K562 (cell line): ENCODE measurements at regions not wholly inside any gene's neighbourhood (a gene's known extent, or its start where the extent isn't known, plus 50 kb on each side); places are given as distances from the start of the nearest gene placed in this dataset.

Source experiments
- ATAC-seq: fragments of 200-7000 bp; cut with Tn5 transposase; 3 replicates; pipeline ENCODE4 v1.9.1; 2020; ENCODE audit warnings: moderate library complexity
- BruUV-seq: library from RNA; stranded (reverse); fragments of 400-500 nt; replicated peaks from 2 replicates; lab custom pipeline; 2021; lab: Mats Ljungman, UMichigan
- CTCF ChIA-PET: fragments of 300-600 bp; formaldehyde crosslinking; extraction: SDS; loops from one replicate; lab custom pipeline; 2021; ENCODE audit warnings: low intra/inter-chr PET ratio; lab: Yijun Ruan, JAX
- POLR2A ChIA-PET: fragments of 300-600, 350-650 bp; sonication (Branson Sonifier 250); formaldehyde crosslinking; extraction: SDS; loops from one replicate; lab custom pipeline; 2021; ENCODE audit warnings: antibody characterized with exemption, inconsistent platforms; lab: Yijun Ruan, JAX
- DNase-seq, 4 experiments: peaks; one replicate each; pipeline versions ENCODE4 v3.0.0 to v3.0.0-alpha.2; 2011 to 2018; ENCODE audit warnings: low spot score in 3 of 4, mixed read lengths in 3 of 4; ENCODE audit errors: extremely low read depth in 1 of 4
- FAIRE-seq: peaks from 2 replicates; lab custom pipeline; 2011; peaks lifted over from hg19 to GRCh38; lab: Jason Lieb, UNC
- H2AFZ ChIP-seq: 2 replicates; pipeline ENCODE4 v1.6.0; 2011; ENCODE audit warnings: low read depth, low read length, control low read depth, inconsistent platforms
- H3K27ac ChIP-seq: fragments of 200-600 bp; 3 replicates; pipeline ENCODE4 v1.8.0; 2011; ENCODE audit warnings: low read depth, mild to moderate bottlenecking, control low read depth, inconsistent platforms, low read length, moderate library complexity, mixed read lengths; ENCODE audit errors: extremely low read depth
- H3K27me3 ChIP-seq, 2 experiments: fragments of 300-600 bp in 1 of 2; 2 replicates in 1 of 2; 3 replicates in 1 of 2; pipeline versions ENCODE4 v1.6.0 to v1.8.0; 2011; ENCODE audit warnings: inconsistent platforms in 2 of 2, low read length in 2 of 2, mild to moderate bottlenecking in 1 of 2, mixed read lengths in 1 of 2, moderate library complexity in 1 of 2; ENCODE audit not compliant: control insufficient read depth in 2 of 2, insufficient read depth in 2 of 2
- H3K36me3 ChIP-seq: fragments of 300-600 bp; 3 replicates; pipeline ENCODE4 v1.8.0; 2011; ENCODE audit warnings: mild to moderate bottlenecking, low read length, inconsistent platforms; ENCODE audit not compliant: control insufficient read depth, insufficient read depth
- H3K4me1 ChIP-seq, 2 experiments: fragments of 200-600 bp in 1 of 2; replicated peaks in 1 of 2; 2 replicates in 1 of 2; 3 replicates in 1 of 2; pipeline versions ENCODE4 v1.5.1 to v1.8.0; 2011; ENCODE audit warnings: inconsistent platforms in 2 of 2, low read length in 2 of 2, mild to moderate bottlenecking in 1 of 2, mixed read lengths in 1 of 2, moderate library complexity in 1 of 2; ENCODE audit not compliant: control insufficient read depth in 2 of 2, insufficient read depth in 2 of 2
- H3K4me2 ChIP-seq: 2 replicates; pipeline ENCODE4 v1.6.1; 2011; ENCODE audit warnings: low read length, control low read depth, inconsistent platforms, mixed read lengths; ENCODE audit not compliant: insufficient read depth
- H3K4me3 ChIP-seq: fragments of 200-600 bp; sonication (generic), shearing (Covaris generic); 2 replicates; pipeline ENCODE4 v1.5.1; 2016; ENCODE audit warnings: control low read depth, inconsistent platforms
- H3K79me2 ChIP-seq: fragments of 200-600 bp; 3 replicates; pipeline ENCODE4 v1.8.0; 2011; ENCODE audit warnings: low read length, inconsistent platforms; ENCODE audit not compliant: control insufficient read depth, insufficient read depth
- H3K9ac ChIP-seq, 2 experiments: 2 replicates each; pipeline versions ENCODE4 v1.6.0 to v1.6.1; 2011; ENCODE audit warnings: low read depth in 2 of 2, low read length in 2 of 2, control low read depth in 1 of 2, inconsistent platforms in 1 of 2, mild to moderate bottlenecking in 1 of 2, mixed read lengths in 1 of 2; ENCODE audit not compliant: insufficient read depth in 1 of 2
- H3K9me1 ChIP-seq: one replicate; pipeline ENCODE4 v1.6.0; 2011; ENCODE audit warnings: inconsistent platforms, mild to moderate bottlenecking, low read length, moderate library complexity; ENCODE audit not compliant: control insufficient read depth, insufficient read depth
- H3K9me3 ChIP-seq: replicated peaks from 2 replicates; pipeline ENCODE4 v1.5.1; 2011; ENCODE audit warnings: low read depth, low read length, inconsistent platforms; ENCODE audit not compliant: control insufficient read depth, insufficient read depth
- H4K20me1 ChIP-seq: replicated peaks from 2 replicates; pipeline ENCODE4 v1.6.1; 2011; ENCODE audit warnings: low read length, inconsistent platforms, mixed read lengths; ENCODE audit not compliant: control insufficient read depth, insufficient read depth
- EHMT2 ChIP-seq: fragments of 450-650 bp; IDR thresholded peaks from 2 replicates; pipeline ENCODE4 v1.6.1; 2018; ENCODE audit warnings: antibody characterized with exemption
- ERF ChIP-seq: fragments of 450-650 bp; formaldehyde crosslinking; IDR thresholded peaks from 2 replicates; pipeline ENCODE4 v1.4.0; 2020; ENCODE audit warnings: mild to moderate bottlenecking, mixed read lengths
- ETS1 ChIP-seq: conservative IDR thresholded peaks from 2 replicates; pipeline ENCODE4 v1.6.1; 2011; ENCODE audit warnings: low read depth, mild to moderate bottlenecking, low read length; ENCODE audit not compliant: control insufficient read depth
- GATAD2B ChIP-seq: fragments of 450-650 bp; IDR thresholded peaks from 2 replicates; pipeline ENCODE4 v1.6.1; 2017; ENCODE audit warnings: mild to moderate bottlenecking, borderline replicate concordance
- IRF1 ChIP-seq: sonication (generic); formaldehyde crosslinking; IDR thresholded peaks from 2 replicates; pipeline ENCODE4 v1.8.0; 2022; ENCODE audit warnings: missing genetic modification reagents, mild to moderate bottlenecking, borderline replicate concordance
- KAT2B ChIP-seq: IDR thresholded peaks from one replicate; pipeline ENCODE4 v1.6.1; 2012; ENCODE audit warnings: low read depth, mild to moderate bottlenecking, control low read depth, inconsistent platforms, low read length, moderate library complexity
- LEF1 ChIP-seq: fragments of 450-650 bp; IDR thresholded peaks from 2 replicates; pipeline ENCODE4 v1.6.1; 2016; ENCODE audit warnings: mild to moderate bottlenecking
- MTA2 ChIP-seq: fragments of 450-650 bp; IDR thresholded peaks from 2 replicates; pipeline ENCODE4 v1.6.1; 2016; ENCODE audit warnings: low read depth
- NELFE ChIP-seq: IDR thresholded peaks from 2 replicates; pipeline ENCODE4 v1.6.1; 2011; ENCODE audit warnings: mild to moderate bottlenecking; ENCODE audit not compliant: insufficient read depth, insufficient read length
- NFIC ChIP-seq: fragments of 450-650 bp; IDR thresholded peaks from 2 replicates; pipeline ENCODE4 v1.6.1; 2017; ENCODE audit warnings: mild to moderate bottlenecking, inconsistent platforms
- NFRKB ChIP-seq: fragments of 450-650 bp; IDR thresholded peaks from 2 replicates; pipeline ENCODE4 v1.6.1; 2016; ENCODE audit warnings: low read depth
- NKRF ChIP-seq: fragments of 450-650 bp; IDR thresholded peaks from 2 replicates; pipeline ENCODE4 v1.6.1; 2016; ENCODE audit warnings: borderline replicate concordance
- POLR2AphosphoS5 ChIP-seq: IDR thresholded peaks from 2 replicates; pipeline ENCODE4 v1.6.1; 2011; ENCODE audit warnings: mild to moderate bottlenecking, low read depth, low read length, moderate library complexity; ENCODE audit not compliant: control insufficient read depth, insufficient read depth
- RNF2 ChIP-seq: sonication (generic); IDR thresholded peaks from 2 replicates; pipeline ENCODE4 v1.6.1; 2016
- SMAD3 ChIP-seq: fragments of 450-650 bp; formaldehyde crosslinking; conservative IDR thresholded peaks from 2 replicates; pipeline ENCODE4 v1.4.0; 2020; ENCODE audit warnings: mild to moderate bottlenecking
- SMAD4 ChIP-seq: fragments of 250-450 bp; sonication (Bioruptor Pico); conservative IDR thresholded peaks from 2 replicates; pipeline ENCODE4 v1.8.0; 2021; ENCODE audit warnings: inconsistent platforms, mild to moderate bottlenecking, moderate library complexity
- ZEB2 ChIP-seq: fragments of 450-650 bp; IDR thresholded peaks from 2 replicates; pipeline ENCODE4 v1.6.1; 2016
- ZNF174 ChIP-seq: fragments of 250-450 bp; sonication (Bioruptor Pico); IDR thresholded peaks from 2 replicates; pipeline ENCODE4 v1.4.0; 2020; ENCODE audit warnings: mild to moderate bottlenecking
- WGBS: fragments of 100-300 bp; shearing (Covaris generic); methylation state at CpG from one replicate; pipeline ENCODE4 v1.1.6; 2016; ENCODE audit warnings: low coverage, mixed read lengths; ENCODE audit not compliant: insufficient coverage; ENCODE audit errors: missing lambda C conversion rate; 5-methylcytosine and 5-hydroxymethylcytosine counted together
- in situ Hi-C: fragments of 300-500 bp; cut with MboI; formaldehyde crosslinking; loops from 4 replicates; pipeline ENCODE4 v1.15.0; 2018; ENCODE audit warnings: inconsistent platforms, mixed read lengths
- intact Hi-C: fragments of 100-400 bp; cut with micrococcal nuclease; formaldehyde crosslinking; loops from 2 replicates; pipeline ENCODE4 v1.14.2; 2022

GRCh38 chr5:89128906-89129625 lies 246.1 kb upstream of the MEF2C start:
- H4K20me1 ChIP-seq = no peaks in the 10 kb centered on the region
- H3K9me1 ChIP-seq = no peaks in the 10 kb centered on the region
- intact Hi-C loops (loop anchor here (1.0 to 5.0 kb wide), 3 partner anchors 14 to 302 kb away; no protein-coding TSS in a partner anchor), in situ Hi-C loops (no loop called here)
- peak; percentile 61 to 83 (median 72) for DNase-seq
- H3K4me3 ChIP-seq = no peak overlapping the region
- H2AFZ ChIP-seq = peak overlapping the region; percentile 24; the same call in 1 of the 2 replicates
- H3K27ac ChIP-seq = peak overlapping the region; percentile 38; the same call in 1 of the 3 replicates
- H3K27me3 ChIP-seq = no peaks in the 10 kb centered on the region
- WGBS = 0% methylated on average over 2 of the region's 2 CpGs
- H3K4me1 ChIP-seq = peaks cover 4 to 51% of the 10 kb centered on the region in 2 experiments; a peak in 4 of 5 replicates
- peak; percentile 65 for ATAC-seq
- ChIA-PET POLR2A (interaction anchor here (1.0 to 1.1 kb wide), 3 partner anchors 11 to 58 kb away, joined by 3 read pairs; no protein-coding TSS in a partner anchor), CTCF (no interaction called here)
- H3K4me2 ChIP-seq = peak overlapping the region; percentile 56
- no peaks in the 10 kb centered on the region for H3K9me3 ChIP-seq
- no TSS peak for BruUV-seq
- H3K79me2 ChIP-seq = no peaks in the 10 kb centered on the region
- H3K36me3 ChIP-seq = no peaks in the 10 kb centered on the region
- peak overlapping the region in 1 of 2 experiments; percentile 25; a peak in 1 of 4 replicates for H3K9ac ChIP-seq
- FAIRE-seq = peak; percentile 87
- 0 out of 2 replicates have a peak, but pooled peaks have one; percentile 57 for TF ChIP-seq EHMT2
- TF ChIP-seq POLR2AphosphoS5 = peak; percentile 55; the same call in 1 of the 2 replicates
- 0 out of 2 replicates have a peak, but pooled peaks have one; percentile 18 for TF ChIP-seq SMAD4
- TF ChIP-seq GATAD2B = peak; percentile 80; the same call in 1 of the 2 replicates
- 0 out of 2 replicates have a peak, but pooled peaks have one; percentile 9 for TF ChIP-seq RNF2
- peak; percentile 16; the same call in 1 of the 2 replicates for TF ChIP-seq NKRF
- TF ChIP-seq IRF1 (CRISPR knock-in tag) = no peak
- no peak for TF ChIP-seq ERF (CRISPR knock-in tag)
- TF ChIP-seq NFRKB = no peak
- no peak for TF ChIP-seq NELFE
- no peak for TF ChIP-seq SMAD3 (CRISPR knock-in tag)
- TF ChIP-seq LEF1 = peak; percentile 54; the same call in 1 of the 2 replicates
- TF ChIP-seq ETS1 = no peak
- TF ChIP-seq KAT2B = no peak
- TF ChIP-seq ZNF174 (CRISPR knock-in tag) = no peak
- TF ChIP-seq MTA2 = peak; percentile 83
- TF ChIP-seq NFIC = peak; percentile 67
- peak; percentile 96 for TF ChIP-seq ZEB2
